ENCODE measurements at regions not wholly inside any gene's neighbourhood (a gene's known extent, or its start where the extent isn't known, plus 50 kb on each side); places are given as distances from the start of the nearest gene placed in this dataset.

DNA sequence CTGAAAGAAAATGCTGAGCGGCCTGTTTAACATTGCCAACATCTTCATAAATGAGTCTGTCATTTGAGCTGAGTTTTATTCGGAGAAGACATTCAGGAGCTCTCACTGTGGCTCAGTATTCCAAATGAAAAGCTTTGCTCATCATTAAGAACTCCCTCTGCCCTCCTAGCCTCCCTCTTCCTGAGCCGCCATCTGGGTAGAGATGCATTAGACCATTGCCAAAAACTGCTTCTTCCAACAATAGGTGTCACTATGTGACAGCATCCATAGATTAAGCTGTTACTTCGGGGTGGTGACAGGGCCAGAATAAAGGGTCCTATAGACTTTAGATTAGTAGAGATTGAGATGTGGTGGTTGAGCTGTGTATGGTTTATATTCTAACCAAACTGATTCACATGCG lies 501.4 kb upstream of the NR2F2 start:
- Histone ChIP-seq H3K79me2 (ENCODE audit: control insufficient read depth in 1 of 2, insufficient read depth in 2 of 2, low read length in 2 of 2) (no peaks in the 10 kb centered on the region), H3K23ac (ENCODE audit: insufficient read length) (no peak overlapping the region), H2AFZ (ENCODE audit: low read length) (no peak overlapping the region), H3K4me3 (ENCODE audit: extremely low read depth in 1 of 4, insufficient read depth in 2 of 4, low read depth in 3 of 4, low read length in 4 of 4) (no peak overlapping the region), H3K27ac (ENCODE audit: low read depth, low read length) (no peak overlapping the region), H3K9ac (replicated peaks in 1 of 4; ENCODE audit: extremely low read depth in 1 of 4, low read depth in 3 of 4, low read length in 3 of 4) (no peak overlapping the region), H3K4ac (replicated peaks; ENCODE audit: insufficient read length, low read depth, low read length) (no peak overlapping the region), H4K20me1 (replicated peaks in 1 of 2; ENCODE audit: control insufficient read depth in 1 of 2, insufficient read depth in 2 of 2, low read length in 2 of 2) (no peaks in the 10 kb centered on the region), H3K9me3 (ENCODE audit: insufficient read depth in 2 of 2, low read depth in 1 of 2, low read length in 1 of 2) (no peaks in the 10 kb centered on the region; a peak in 1 of 4 replicates), H3K4me1 (replicated peaks in 1 of 4; ENCODE audit: control insufficient read depth in 3 of 4, insufficient read depth in 4 of 4, low read length in 3 of 4) (0 out of 7 replicates have a peak, but pooled peaks cover 0 to 3% (median 0%) of the 10 kb centered on the region in 4 experiments), H2AK5ac (ENCODE audit: low read depth, low read length) (no peak overlapping the region), H2BK20ac (ENCODE audit: low read length) (no peak overlapping the region), H3K23me2 (ENCODE audit: low read depth, low read length) (no peaks in the 10 kb centered on the region), H2BK5ac (ENCODE audit: low read depth, low read length) (no peak overlapping the region), H3K56ac (replicated peaks; ENCODE audit: insufficient read length, low read depth, low read length) (no peak overlapping the region), H3K36me3 (ENCODE audit: control insufficient read depth in 2 of 4, insufficient read depth in 4 of 4, low read length in 3 of 4) (no peaks in the 10 kb centered on the region), H2BK15ac (ENCODE audit: low read length) (no peak overlapping the region), H3K79me1 (ENCODE audit: low read depth, low read length) (no peaks in the 10 kb centered on the region), H3K4me2 (ENCODE audit: insufficient read depth in 1 of 2, low read depth in 2 of 2, low read length in 2 of 2) (no peak overlapping the region), H4K5ac (ENCODE audit: insufficient read length, low read depth, low read length) (no peak overlapping the region), H3K14ac (ENCODE audit: insufficient read length) (no peak overlapping the region), H2BK120ac (replicated peaks; ENCODE audit: low read depth, low read length) (no peak overlapping the region), H3K18ac (ENCODE audit: extremely low read depth, low read length) (no peak overlapping the region), H2BK12ac (ENCODE audit: low read depth, low read length) (no peak overlapping the region), H4K91ac (replicated peaks; ENCODE audit: insufficient read length, low read length) (no peak overlapping the region), H3K27me3 (replicated peaks in 1 of 4; ENCODE audit: control insufficient read depth in 3 of 4, extremely low read depth in 1 of 4, insufficient read depth in 3 of 4, low read length in 3 of 4) (no peaks in the 10 kb centered on the region), H4K8ac (ENCODE audit: extremely low read depth, insufficient read depth, low read length) (no peak overlapping the region)
- 94% methylated on average over 5 of the region's 5 CpGs; no CpG with 5 or more reads in 1 of the 2 experiments for WGBS, 2 experiments (ENCODE audit: extremely low coverage in 1 of 2, insufficient coverage in 1 of 2, insufficient read length in 1 of 2, insufficient replicate concordance in 2 of 2, low coverage in 1 of 2, low lambda C conversion rate in 2 of 2, missing lambda C conversion rate in 1 of 2)
- ChIA-PET CTCF (ENCODE audit: partially characterized antibody) (interaction anchor here (0.7 to 1.3 kb wide), 4 partner anchors 16 to 1155 kb away, joined by 3 to 4 read pairs (median 3); no protein-coding TSS in a partner anchor), POLR2A (ENCODE audit: partially characterized antibody) (no interaction called here)
- FAIRE-seq (no peak), DNase-seq (ENCODE audit: low read depth in 1 of 2, low spot score in 2 of 2) (no peak)
- TF ChIP-seq RAD21 (IDR thresholded peaks at IDR 0.05 in 1 of 2, conservative IDR thresholded peaks at IDR 0.05 in 1 of 2; ENCODE audit: low read depth in 2 of 2, low read length in 2 of 2) (peak; percentile 20 to 27; a peak in 2 of 4 replicates), SRF (IDR thresholded peaks at IDR 0.05; ENCODE audit: low read depth, low read length) (no peak)

All from H1 (cell line).